GM10248 (cell line): ENCODE measurements at regions not wholly inside any gene's neighbourhood (a gene's known extent, or its start where the extent isn't known, plus 50 kb on each side); places are given as distances from the start of the nearest gene placed in this dataset.

ENCODE experiments used
- CTCF ChIA-PET: fragments of 300-600 bp; sonication (Branson Sonifier 250); formaldehyde crosslinking; extraction: SDS; loops from one replicate; lab custom pipeline; 2021; ENCODE audit warnings: antibody characterized with exemption; lab: Yijun Ruan, JAX
- POLR2A ChIA-PET: fragments of 350-650 bp; sonication (Branson Sonifier 250); formaldehyde crosslinking; extraction: SDS; loops from one replicate; lab custom pipeline; 2020; ENCODE audit warnings: antibody characterized with exemption; lab: Yijun Ruan, JAX
- DNase-seq: peaks from one replicate; pipeline ENCODE4 v3.0.0; 2012; ENCODE audit errors: extremely low spot score
- TF ChIP-seq, protein P1 (sequence below): IDR thresholded peaks from 2 replicates; pipeline ENCODE4 v1.5.1; 2012; ENCODE audit warnings: mild to moderate bottlenecking, low read depth; ENCODE audit errors: extremely low read depth, missing control alignments, control extremely low read depth

DNA sequence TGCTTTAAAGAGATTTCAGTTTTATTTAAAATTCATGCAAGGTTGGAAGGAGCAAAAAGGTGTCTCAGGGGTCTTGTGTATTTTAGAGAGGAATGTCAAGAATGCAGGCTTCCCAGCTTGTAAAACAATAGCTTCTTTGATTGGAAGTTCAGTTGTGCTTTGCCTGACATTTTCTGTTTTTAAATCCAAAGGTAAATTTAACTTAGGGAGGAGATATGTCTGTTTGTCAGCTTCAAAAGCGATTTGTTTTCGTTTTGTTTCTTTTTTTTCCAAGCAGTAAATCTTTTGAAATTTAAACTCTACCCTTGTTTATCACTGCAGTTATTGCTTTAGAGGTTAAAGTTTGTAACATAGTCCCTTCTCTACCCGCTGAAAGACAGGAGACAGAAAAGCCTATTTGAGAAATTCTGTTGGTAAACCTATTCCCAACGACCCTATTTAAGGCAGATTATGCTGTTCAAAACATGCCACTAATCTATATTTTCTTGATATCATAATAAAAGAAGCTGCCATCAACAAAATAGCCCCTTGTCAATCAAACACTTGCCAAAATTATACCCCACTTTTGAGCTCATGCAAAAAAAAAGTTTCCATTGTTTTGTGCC, 639.6 kb downstream of the IRS1 start:
- TF ChIP-seq, protein P1, sequence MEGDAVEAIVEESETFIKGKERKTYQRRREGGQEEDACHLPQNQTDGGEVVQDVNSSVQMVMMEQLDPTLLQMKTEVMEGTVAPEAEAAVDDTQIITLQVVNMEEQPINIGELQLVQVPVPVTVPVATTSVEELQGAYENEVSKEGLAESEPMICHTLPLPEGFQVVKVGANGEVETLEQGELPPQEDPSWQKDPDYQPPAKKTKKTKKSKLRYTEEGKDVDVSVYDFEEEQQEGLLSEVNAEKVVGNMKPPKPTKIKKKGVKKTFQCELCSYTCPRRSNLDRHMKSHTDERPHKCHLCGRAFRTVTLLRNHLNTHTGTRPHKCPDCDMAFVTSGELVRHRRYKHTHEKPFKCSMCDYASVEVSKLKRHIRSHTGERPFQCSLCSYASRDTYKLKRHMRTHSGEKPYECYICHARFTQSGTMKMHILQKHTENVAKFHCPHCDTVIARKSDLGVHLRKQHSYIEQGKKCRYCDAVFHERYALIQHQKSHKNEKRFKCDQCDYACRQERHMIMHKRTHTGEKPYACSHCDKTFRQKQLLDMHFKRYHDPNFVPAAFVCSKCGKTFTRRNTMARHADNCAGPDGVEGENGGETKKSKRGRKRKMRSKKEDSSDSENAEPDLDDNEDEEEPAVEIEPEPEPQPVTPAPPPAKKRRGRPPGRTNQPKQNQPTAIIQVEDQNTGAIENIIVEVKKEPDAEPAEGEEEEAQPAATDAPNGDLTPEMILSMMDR = no peak
- ChIA-PET POLR2A (no interaction called here), CTCF (no interaction called here)
- DNase-seq = no peak

DNA sequence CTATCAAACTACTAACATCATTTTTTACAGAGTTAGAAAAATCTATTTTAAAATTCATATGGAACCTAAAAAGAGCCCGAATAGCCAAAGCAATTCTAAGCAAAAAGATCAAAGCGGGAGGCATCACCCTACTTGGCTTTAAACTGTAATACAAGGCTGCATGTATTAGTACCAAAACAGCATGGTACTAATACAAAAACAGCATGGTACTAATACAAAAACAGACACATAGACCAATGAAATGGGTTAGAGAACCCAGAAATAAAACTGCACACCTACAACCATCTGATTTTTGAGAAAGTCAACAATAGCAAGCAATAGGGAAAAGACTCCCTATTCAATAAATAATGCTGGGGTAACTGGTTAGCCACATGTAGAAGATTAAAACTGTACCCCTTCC, 640.7 kb downstream of the IRS1 start:
- ChIA-PET CTCF (no interaction called here), POLR2A (no interaction called here)
- TF ChIP-seq, protein P1 = no peak
- no peak for DNase-seq

DNA sequence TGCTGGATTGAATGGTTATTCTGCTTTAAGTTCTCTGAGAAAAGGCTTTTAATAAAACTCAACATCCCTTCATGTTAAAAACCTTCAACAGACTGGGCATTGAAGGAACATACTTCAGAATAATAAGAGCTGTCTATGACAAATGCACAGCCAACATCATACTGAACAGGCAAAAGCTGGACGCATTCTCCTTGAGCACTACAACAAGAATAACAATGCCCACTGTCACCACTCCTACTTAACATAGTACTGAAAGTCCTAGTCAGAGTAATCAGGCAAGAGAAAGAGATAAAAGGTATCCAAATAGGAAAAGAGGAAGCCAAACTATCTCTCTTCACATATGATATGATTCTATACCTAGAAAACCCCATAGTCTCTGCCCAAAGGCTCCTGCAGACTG, 641.4 kb downstream of the IRS1 start:
- DNase-seq = no peak
- CTCF ChIA-PET = no interaction called here
- TF ChIP-seq, protein P1 = no peak
- POLR2A ChIA-PET = no interaction called here

DNA sequence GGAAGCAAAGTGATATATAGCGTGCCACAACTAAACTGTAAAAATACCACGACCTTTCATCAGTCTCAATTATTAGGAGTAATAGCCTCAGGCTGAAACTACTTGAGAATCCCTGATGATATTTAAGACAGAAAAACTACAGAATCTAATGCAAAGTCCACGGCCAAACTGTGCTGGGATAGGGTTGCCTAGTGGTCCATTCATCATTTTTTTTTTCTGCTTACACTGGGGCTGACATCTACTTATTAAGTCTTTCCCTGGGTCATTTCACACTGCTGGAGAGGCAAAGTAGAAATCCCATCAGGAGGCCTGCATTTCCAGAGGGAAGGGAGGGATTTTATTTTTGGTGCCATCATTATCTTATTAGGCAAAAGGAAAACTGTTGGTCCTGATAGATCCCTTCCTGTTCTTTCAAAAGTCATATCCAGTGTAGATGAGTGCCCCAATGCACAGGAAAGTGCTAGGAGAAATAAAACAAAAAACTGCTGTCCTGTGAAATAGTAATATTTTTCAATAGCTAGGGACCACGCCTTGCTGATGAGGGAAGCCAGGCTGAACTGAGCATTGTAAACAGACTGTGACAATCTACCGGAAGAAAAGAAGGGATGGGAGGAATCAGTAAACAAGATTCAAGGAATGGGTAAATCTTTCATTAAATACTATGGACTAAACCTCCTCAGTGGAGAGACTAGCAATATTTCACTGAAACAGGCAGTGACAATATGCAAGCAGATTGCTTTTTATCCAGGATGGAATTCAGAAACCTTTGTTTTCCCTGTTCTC, 644.3 kb downstream of the IRS1 start:
- POLR2A ChIA-PET = no interaction called here
- no peak for DNase-seq
- TF ChIP-seq, protein P1 = no peak
- CTCF ChIA-PET = no interaction called here

DNA sequence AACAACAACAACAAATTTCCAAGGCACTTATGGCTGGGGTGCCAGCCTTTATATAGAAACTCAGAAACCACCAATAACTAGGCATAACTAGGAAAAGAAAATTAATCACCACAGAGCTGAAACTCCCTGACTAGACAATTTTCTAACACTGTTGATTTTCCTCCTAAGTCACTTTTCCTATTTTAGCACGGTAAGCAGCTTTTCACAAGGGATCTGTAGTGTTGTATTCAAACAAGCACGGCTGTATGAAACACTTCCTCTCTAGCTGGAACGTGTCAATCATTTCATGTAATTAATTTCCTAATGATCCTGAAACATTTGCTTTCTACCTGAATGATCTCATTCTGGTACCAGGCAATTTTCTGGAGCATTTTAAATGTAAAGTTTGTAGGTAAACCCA, 645.0 kb downstream of the IRS1 start:
- CTCF ChIA-PET = no interaction called here
- POLR2A ChIA-PET = no interaction called here
- TF ChIP-seq, protein P1 = no peak
- DNase-seq = no peak

DNA sequence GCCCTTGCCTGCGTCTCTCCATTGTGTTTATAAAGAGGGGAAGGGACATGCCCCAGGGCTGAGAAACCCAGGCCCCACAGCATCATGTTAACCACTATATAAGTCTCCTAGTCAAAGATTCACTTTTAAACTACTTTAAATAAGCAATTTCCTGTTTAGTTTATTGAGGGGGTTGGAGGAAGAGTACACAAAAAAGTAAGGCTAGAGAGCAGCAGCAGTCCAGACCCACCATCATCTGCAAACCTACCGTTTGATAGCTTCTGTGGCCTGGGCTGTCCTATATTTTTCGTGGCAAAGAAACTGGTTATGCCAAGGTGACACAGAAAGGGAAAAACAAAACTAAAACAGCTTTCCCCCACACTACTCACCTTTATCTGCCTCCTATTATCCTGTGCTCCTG, 646.1 kb downstream of the IRS1 start:
- CTCF ChIA-PET = interaction anchor here (1.0 kb wide), 1 partner anchor 13 kb away, joined by 3 read pairs; no protein-coding TSS in a partner anchor
- TF ChIP-seq, protein P1 = no peak
- POLR2A ChIA-PET = no interaction called here
- DNase-seq = no peak
